ENCODE measurements at regions not wholly inside any gene's neighbourhood (a gene's known extent, or its start where the extent isn't known, plus 50 kb on each side); places are given as distances from the start of the nearest gene placed in this dataset.

DNA sequence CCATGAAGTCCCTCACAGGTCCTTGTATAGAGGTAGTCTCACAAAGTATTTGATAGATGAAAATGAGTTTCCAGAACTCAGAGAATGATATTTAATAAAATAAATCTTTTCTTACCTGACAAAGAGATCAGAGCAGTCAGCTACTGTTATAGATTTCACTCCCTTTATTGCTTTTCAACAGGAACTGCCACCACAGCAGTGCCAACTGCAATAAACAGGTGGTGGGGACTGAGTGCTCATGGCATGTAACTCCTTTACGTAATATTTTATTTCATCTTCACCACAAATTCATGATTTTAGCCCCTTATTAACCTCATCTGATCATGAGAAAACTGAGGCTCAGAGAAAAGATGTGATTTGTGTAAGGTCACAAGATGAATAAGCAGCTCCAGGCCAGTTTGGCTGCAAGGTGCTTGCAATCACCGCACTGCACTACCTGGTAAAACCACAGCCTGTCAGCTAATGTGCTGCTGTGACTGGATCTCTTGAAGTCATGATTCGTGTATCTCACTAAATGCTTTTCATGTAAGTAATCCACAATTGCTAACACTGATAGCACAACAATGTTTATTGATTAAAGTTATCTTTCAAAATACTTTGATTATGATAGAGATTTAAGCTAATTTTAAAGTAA, 78.8 kb downstream of the WNT5A start:
- no peaks in the 10 kb centered on the region for H3K9me3 ChIP-seq (replicated peaks; ENCODE audit: insufficient read depth, low read length)
- DNase-seq: no peak
- no peak overlapping the region for H3K27ac ChIP-seq (ENCODE audit: low read length)
- no peak overlapping the region for H3K4me3 ChIP-seq (ENCODE audit: low read length)
- no peaks in the 10 kb centered on the region for H3K36me3 ChIP-seq (replicated peaks; ENCODE audit: insufficient read depth, low read length)
- no peak overlapping the region for H3K4me2 ChIP-seq (ENCODE audit: low read depth, low read length)
- no peak overlapping the region for H2AFZ ChIP-seq (ENCODE audit: low read length)
- no peaks in the 10 kb centered on the region for H3K9me2 ChIP-seq (replicated peaks; ENCODE audit: insufficient read depth, low read length)
- H3K27me3 ChIP-seq (replicated peaks; ENCODE audit: insufficient read depth, low read length): no peaks in the 10 kb centered on the region
- no peak overlapping the region for H3K9ac ChIP-seq (ENCODE audit: low read length)
- H3K79me2 ChIP-seq (ENCODE audit: low read length): no peaks in the 10 kb centered on the region
- H3K4me1 ChIP-seq (ENCODE audit: low read length): no peaks in the 10 kb centered on the region
- no peaks in the 10 kb centered on the region for H3F3A ChIP-seq (ENCODE audit: insufficient read depth, low read length)
- H4K20me1 ChIP-seq (ENCODE audit: insufficient read depth, low read length): no peaks in the 10 kb centered on the region
- TF ChIP-seq EZH2 (optimal IDR thresholded peaks at IDR 0.05; ENCODE audit: low read depth, low read length) (no peak), EZH2phosphoT487 (IDR thresholded peaks at IDR 0.05; ENCODE audit: low read length) (no peak)
- TF ChIP-seq, protein P1, sequence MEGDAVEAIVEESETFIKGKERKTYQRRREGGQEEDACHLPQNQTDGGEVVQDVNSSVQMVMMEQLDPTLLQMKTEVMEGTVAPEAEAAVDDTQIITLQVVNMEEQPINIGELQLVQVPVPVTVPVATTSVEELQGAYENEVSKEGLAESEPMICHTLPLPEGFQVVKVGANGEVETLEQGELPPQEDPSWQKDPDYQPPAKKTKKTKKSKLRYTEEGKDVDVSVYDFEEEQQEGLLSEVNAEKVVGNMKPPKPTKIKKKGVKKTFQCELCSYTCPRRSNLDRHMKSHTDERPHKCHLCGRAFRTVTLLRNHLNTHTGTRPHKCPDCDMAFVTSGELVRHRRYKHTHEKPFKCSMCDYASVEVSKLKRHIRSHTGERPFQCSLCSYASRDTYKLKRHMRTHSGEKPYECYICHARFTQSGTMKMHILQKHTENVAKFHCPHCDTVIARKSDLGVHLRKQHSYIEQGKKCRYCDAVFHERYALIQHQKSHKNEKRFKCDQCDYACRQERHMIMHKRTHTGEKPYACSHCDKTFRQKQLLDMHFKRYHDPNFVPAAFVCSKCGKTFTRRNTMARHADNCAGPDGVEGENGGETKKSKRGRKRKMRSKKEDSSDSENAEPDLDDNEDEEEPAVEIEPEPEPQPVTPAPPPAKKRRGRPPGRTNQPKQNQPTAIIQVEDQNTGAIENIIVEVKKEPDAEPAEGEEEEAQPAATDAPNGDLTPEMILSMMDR (IDR thresholded peaks at IDR 0.05; ENCODE audit: low read length): no peak

GRCh38 chr3:55407426-55407820, 79.7 kb downstream of the WNT5A start:
- Histone ChIP-seq H3F3A (ENCODE audit: insufficient read depth, low read length) (no peaks in the 10 kb centered on the region), H3K27me3 (replicated peaks; ENCODE audit: insufficient read depth, low read length) (no peaks in the 10 kb centered on the region), H3K9me2 (replicated peaks; ENCODE audit: insufficient read depth, low read length) (no peaks in the 10 kb centered on the region), H3K79me2 (ENCODE audit: low read length) (no peaks in the 10 kb centered on the region), H3K4me1 (ENCODE audit: low read length) (no peaks in the 10 kb centered on the region), H3K4me3 (ENCODE audit: low read length) (no peak overlapping the region), H3K9me3 (replicated peaks; ENCODE audit: insufficient read depth, low read length) (no peaks in the 10 kb centered on the region), H3K36me3 (replicated peaks; ENCODE audit: insufficient read depth, low read length) (no peaks in the 10 kb centered on the region), H2AFZ (ENCODE audit: low read length) (no peak overlapping the region), H3K9ac (ENCODE audit: low read length) (no peak overlapping the region), H3K27ac (ENCODE audit: low read length) (no peak overlapping the region), H4K20me1 (ENCODE audit: insufficient read depth, low read length) (no peaks in the 10 kb centered on the region), H3K4me2 (ENCODE audit: low read depth, low read length) (no peak overlapping the region)
- DNase-seq: no peak
- TF ChIP-seq, protein P1 (IDR thresholded peaks at IDR 0.05; ENCODE audit: low read length): no peak
- TF ChIP-seq EZH2phosphoT487 (IDR thresholded peaks at IDR 0.05; ENCODE audit: low read length) (no peak), EZH2 (optimal IDR thresholded peaks at IDR 0.05; ENCODE audit: low read depth, low read length) (no peak)

DNA sequence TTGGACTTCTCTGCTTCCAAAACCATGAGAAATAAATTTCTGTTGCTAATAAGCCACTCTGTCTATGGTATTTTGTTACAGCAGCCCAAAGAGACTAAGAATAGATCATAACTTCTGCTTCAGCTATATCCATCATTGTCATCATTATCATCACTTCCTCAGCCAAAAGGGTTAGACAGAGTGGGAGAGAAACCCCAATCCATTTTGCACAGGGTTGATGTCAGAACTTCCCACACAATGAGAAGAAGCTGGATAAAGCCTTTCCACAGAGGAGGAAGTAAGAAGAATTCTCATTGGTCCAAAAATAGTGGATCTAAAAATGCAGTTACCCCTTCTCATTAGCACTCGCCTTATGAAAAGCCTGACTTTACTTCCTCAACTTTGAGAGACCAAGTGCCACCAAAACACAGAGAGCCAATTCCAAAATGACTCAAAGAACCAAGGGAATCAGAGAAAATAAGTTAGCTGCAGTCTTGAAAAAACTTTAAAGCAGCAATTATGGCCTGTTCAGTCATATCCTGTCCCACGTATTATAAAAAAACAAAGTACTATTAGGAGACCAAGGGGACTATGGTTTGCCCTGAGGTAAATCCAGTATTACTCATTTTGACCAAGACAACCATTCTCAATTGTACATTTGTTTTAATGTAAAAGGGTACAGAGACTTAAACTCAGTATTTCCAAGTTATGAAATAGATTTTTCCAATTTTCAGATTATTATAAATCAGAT, 80.2 kb downstream of the WNT5A start:
- Histone ChIP-seq H3K9ac (ENCODE audit: low read length) (no peak overlapping the region), H3K27me3 (replicated peaks; ENCODE audit: insufficient read depth, low read length) (no peaks in the 10 kb centered on the region), H3K9me2 (replicated peaks; ENCODE audit: insufficient read depth, low read length) (no peaks in the 10 kb centered on the region), H3F3A (ENCODE audit: insufficient read depth, low read length) (no peaks in the 10 kb centered on the region), H4K20me1 (ENCODE audit: insufficient read depth, low read length) (no peaks in the 10 kb centered on the region), H3K27ac (ENCODE audit: low read length) (no peak overlapping the region), H3K4me3 (ENCODE audit: low read length) (no peak overlapping the region), H3K4me1 (ENCODE audit: low read length) (no peaks in the 10 kb centered on the region), H2AFZ (ENCODE audit: low read length) (no peak overlapping the region), H3K36me3 (replicated peaks; ENCODE audit: insufficient read depth, low read length) (no peaks in the 10 kb centered on the region), H3K4me2 (ENCODE audit: low read depth, low read length) (no peak overlapping the region), H3K79me2 (ENCODE audit: low read length) (no peaks in the 10 kb centered on the region), H3K9me3 (replicated peaks; ENCODE audit: insufficient read depth, low read length) (no peaks in the 10 kb centered on the region)
- no peak for DNase-seq
- no peak for TF ChIP-seq EZH2 (optimal IDR thresholded peaks at IDR 0.05; ENCODE audit: low read depth, low read length)
- TF ChIP-seq, protein P1 (IDR thresholded peaks at IDR 0.05; ENCODE audit: low read length): no peak
- no peak for TF ChIP-seq EZH2phosphoT487 (IDR thresholded peaks at IDR 0.05; ENCODE audit: low read length)
